Endothelial cell of umbilical vein (primary cell): ENCODE measurements at regions not wholly inside any gene's neighbourhood (a gene's known extent, or its start where the extent isn't known, plus 50 kb on each side); places are given as distances from the start of the nearest gene placed in this dataset.

Experiments used
- BruUV-seq: library from RNA; stranded (reverse); fragments of 400-500 nt; replicated peaks from 2 replicates; lab custom pipeline; 2021; lab: Mats Ljungman, UMichigan
- CTCF ChIA-PET: fragments of 300-600, 350-600 bp; sonication (Branson Sonifier 250); formaldehyde crosslinking; loops from one replicate; lab custom pipeline; 2021; ENCODE audit warnings: antibody characterized with exemption, inconsistent platforms; lab: Charles Lee
- POLR2A ChIA-PET: fragments of 300-600, 350-600 bp; sonication (Branson Sonifier 250); formaldehyde crosslinking; loops from one replicate; lab custom pipeline; 2021; ENCODE audit warnings: antibody characterized with exemption, inconsistent platforms; lab: Charles Lee
- DNase-seq: peaks from one replicate; pipeline ENCODE4 v3.0.0-alpha.2; 2011; ENCODE audit warnings: low read depth, low spot score
- FAIRE-seq: peaks from 2 replicates; lab custom pipeline; 2011; peaks lifted over from hg19 to GRCh38; lab: Jason Lieb, UNC
- H2AFZ ChIP-seq: 2 replicates; pipeline ENCODE4 v1.6.0; 2012; ENCODE audit warnings: low read depth, low read length, control low read depth, inconsistent platforms
- H3K27ac ChIP-seq: 2 replicates; pipeline ENCODE4 v1.5.1; 2011; ENCODE audit warnings: low read depth, mild to moderate bottlenecking, control low read depth, low read length, moderate library complexity; ENCODE audit not compliant: insufficient read depth
- H3K27me3 ChIP-seq, 2 experiments: 2 replicates each; pipeline versions ENCODE4 v1.6.0 to v1.6.1; 2011; ENCODE audit warnings: low read length in 2 of 2, mixed read lengths in 1 of 2; ENCODE audit not compliant: control insufficient read depth in 2 of 2, insufficient read depth in 2 of 2
- H3K36me3 ChIP-seq, 2 experiments: 2 replicates in 1 of 2; 3 replicates in 1 of 2; pipeline ENCODE4 v1.5.1; 2011; ENCODE audit warnings: low read length in 2 of 2, mild to moderate bottlenecking in 1 of 2, moderate library complexity in 1 of 2; ENCODE audit not compliant: control insufficient read depth in 2 of 2, insufficient read depth in 2 of 2; ENCODE audit errors: extremely low read depth in 1 of 2
- H3K4me1 ChIP-seq: 3 replicates; pipeline ENCODE4 v1.5.1; 2011; ENCODE audit warnings: mild to moderate bottlenecking, low read length; ENCODE audit not compliant: control insufficient read depth, insufficient read depth; ENCODE audit errors: extremely low read depth
- H3K4me2 ChIP-seq: 2 replicates; pipeline ENCODE4 v1.6.1; 2011; ENCODE audit warnings: low read length, control low read depth, mixed read lengths; ENCODE audit not compliant: insufficient read depth
- H3K4me3 ChIP-seq, 3 experiments: fragments of 200-600 bp in 1 of 3; sonication (generic), shearing (Covaris generic) in 1 of 3; replicated peaks in 1 of 3; 2 replicates each; pipeline ENCODE4 v1.5.1; 2011 to 2016; ENCODE audit warnings: control low read depth in 3 of 3, low read length in 3 of 3, mild to moderate bottlenecking in 2 of 3, inconsistent platforms in 1 of 3, low read depth in 1 of 3, moderate library complexity in 1 of 3; ENCODE audit not compliant: insufficient read depth in 1 of 3
- H3K79me2 ChIP-seq: 2 replicates; pipeline ENCODE4 v1.6.0; 2012; ENCODE audit warnings: low read length, inconsistent platforms; ENCODE audit not compliant: control insufficient read depth, insufficient read depth
- H3K9ac ChIP-seq: replicated peaks from 2 replicates; pipeline ENCODE3; 2011; ENCODE audit warnings: low read length, control low read depth; ENCODE audit not compliant: insufficient read depth; ENCODE audit errors: extremely low read depth
- H3K9me1 ChIP-seq: replicated peaks from 3 replicates; pipeline ENCODE4 v1.6.0; 2011; ENCODE audit warnings: mild to moderate bottlenecking, low read length; ENCODE audit not compliant: control insufficient read depth, insufficient read depth; ENCODE audit errors: extremely low read depth
- H3K9me3 ChIP-seq: replicated peaks from 2 replicates; pipeline ENCODE4 v1.5.1; 2012; ENCODE audit warnings: low read length, inconsistent platforms; ENCODE audit not compliant: control insufficient read depth, insufficient read depth
- H4K20me1 ChIP-seq: replicated peaks from 2 replicates; pipeline ENCODE3; 2011; ENCODE audit warnings: mild to moderate bottlenecking, low read length; ENCODE audit not compliant: control insufficient read depth, insufficient read depth; ENCODE audit errors: extremely low read depth
- EZH2 ChIP-seq: IDR thresholded peaks from 2 replicates; pipeline ENCODE4 v1.6.1; 2012; ENCODE audit warnings: borderline replicate concordance, low read depth, mild to moderate bottlenecking, moderate library complexity, low read length, inconsistent platforms; ENCODE audit not compliant: severe bottlenecking
- FOS ChIP-seq: IDR thresholded peaks from 2 replicates; pipeline ENCODE4 v1.6.1; 2011; ENCODE audit warnings: mild to moderate bottlenecking, low read length, moderate library complexity, borderline replicate concordance; ENCODE audit not compliant: insufficient read depth
- GATA2 ChIP-seq: IDR thresholded peaks from 2 replicates; pipeline ENCODE4 v1.7.0; 2011; ENCODE audit warnings: low read depth, mild to moderate bottlenecking, moderate library complexity, mixed read lengths, low read length; ENCODE audit not compliant: insufficient read length, insufficient read depth
- JUN ChIP-seq: IDR thresholded peaks from 2 replicates; pipeline ENCODE4 v1.6.1; 2011; ENCODE audit warnings: borderline replicate concordance, low read depth; ENCODE audit not compliant: insufficient read length, insufficient read depth
- MYC ChIP-seq: IDR thresholded peaks from one replicate; pipeline ENCODE4 v1.6.1; 2011; ENCODE audit warnings: mild to moderate bottlenecking, low read depth, low read length
- POLR2A ChIP-seq: IDR thresholded peaks from 2 replicates; pipeline ENCODE4 v1.6.1; 2012; ENCODE audit warnings: low read depth, mild to moderate bottlenecking, control low read depth, low read length
- POLR2AphosphoS5 ChIP-seq: IDR thresholded peaks from 2 replicates; pipeline ENCODE4 v1.6.1; 2012; ENCODE audit warnings: low read depth, mild to moderate bottlenecking, control low read depth, low read length, moderate library complexity; ENCODE audit not compliant: insufficient read depth
- dilution Hi-C: fragments of 300-500 bp; cut with MboI; formaldehyde crosslinking; loops from one replicate; pipeline ENCODE4 v1.15.0; 2019; ENCODE audit warnings: low sequenced_read_pairs; ENCODE audit not compliant: extremely low pct_ligation_motif_present
- intact Hi-C: fragments of 100-400 bp; cut with micrococcal nuclease; formaldehyde crosslinking; loops from one replicate; pipeline ENCODE4 v1.10.0; 2022
- TF ChIP-seq, protein P1 (sequence below): IDR thresholded peaks from 2 replicates; pipeline ENCODE4 v1.6.1; 2011; ENCODE audit not compliant: insufficient read depth, insufficient read length
- TF ChIP-seq, protein P2 (sequence below), 2 donors: IDR thresholded peaks; 1 replicate in 1 of 2; 2 replicates in 1 of 2; pipeline ENCODE4 v1.5.1; 2011; ENCODE audit warnings: low read length in 2 of 2, mild to moderate bottlenecking in 2 of 2, moderate library complexity in 2 of 2, control low read depth in 1 of 2, inconsistent platforms in 1 of 2, low read depth in 1 of 2; ENCODE audit not compliant: insufficient read depth in 1 of 2; ENCODE audit errors: extremely low read depth in 1 of 2

DNA sequence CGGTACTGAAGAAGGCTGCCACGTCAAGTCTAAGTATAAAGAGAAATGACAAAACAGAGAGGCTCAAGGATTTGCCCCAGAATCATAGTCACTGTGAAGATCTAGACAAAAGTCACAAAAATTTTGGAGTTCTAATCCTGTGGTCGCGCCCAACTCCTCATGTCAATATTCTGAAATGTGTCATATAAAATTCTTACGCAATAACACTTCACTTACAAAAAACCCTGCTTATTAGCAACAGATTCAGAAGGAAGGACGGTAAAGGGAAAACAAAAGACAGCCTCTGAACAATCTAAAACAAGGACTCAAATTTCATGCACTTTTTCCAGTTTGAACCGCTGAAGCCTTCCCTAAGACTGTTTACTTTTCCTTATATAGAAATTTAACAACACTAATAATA is 94.7 kb downstream of the TSPAN8 start:
- H3K9me3 ChIP-seq = no peaks in the 10 kb centered on the region
- intact Hi-C loops = no loop called here
- dilution Hi-C loops = no loop called here

More for the DNA sequence above, 94.7 kb downstream of the TSPAN8 start:
- Histone ChIP-seq H3K9me1 (no peaks in the 10 kb centered on the region), H2AFZ (no peak overlapping the region), H3K4me3 (no peak overlapping the region), H3K4me1 (no peaks in the 10 kb centered on the region), H3K36me3 (no peaks in the 10 kb centered on the region), H3K27ac (no peak overlapping the region), H3K27me3 (no peaks in the 10 kb centered on the region), H4K20me1 (no peaks in the 10 kb centered on the region), H3K4me2 (no peak overlapping the region), H3K9ac (no peak overlapping the region), H3K79me2 (no peaks in the 10 kb centered on the region)
- no TSS peak for BruUV-seq
- DNase-seq = no peak
- TF ChIP-seq, protein P1, sequence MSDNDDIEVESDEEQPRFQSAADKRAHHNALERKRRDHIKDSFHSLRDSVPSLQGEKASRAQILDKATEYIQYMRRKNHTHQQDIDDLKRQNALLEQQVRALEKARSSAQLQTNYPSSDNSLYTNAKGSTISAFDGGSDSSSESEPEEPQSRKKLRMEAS = no peak
- TF ChIP-seq GATA2 (no peak), POLR2A (no peak), POLR2AphosphoS5 (no peak), JUN (no peak), FOS (no peak), MYC (no peak), EZH2 (no peak)
- TF ChIP-seq, protein P2, sequence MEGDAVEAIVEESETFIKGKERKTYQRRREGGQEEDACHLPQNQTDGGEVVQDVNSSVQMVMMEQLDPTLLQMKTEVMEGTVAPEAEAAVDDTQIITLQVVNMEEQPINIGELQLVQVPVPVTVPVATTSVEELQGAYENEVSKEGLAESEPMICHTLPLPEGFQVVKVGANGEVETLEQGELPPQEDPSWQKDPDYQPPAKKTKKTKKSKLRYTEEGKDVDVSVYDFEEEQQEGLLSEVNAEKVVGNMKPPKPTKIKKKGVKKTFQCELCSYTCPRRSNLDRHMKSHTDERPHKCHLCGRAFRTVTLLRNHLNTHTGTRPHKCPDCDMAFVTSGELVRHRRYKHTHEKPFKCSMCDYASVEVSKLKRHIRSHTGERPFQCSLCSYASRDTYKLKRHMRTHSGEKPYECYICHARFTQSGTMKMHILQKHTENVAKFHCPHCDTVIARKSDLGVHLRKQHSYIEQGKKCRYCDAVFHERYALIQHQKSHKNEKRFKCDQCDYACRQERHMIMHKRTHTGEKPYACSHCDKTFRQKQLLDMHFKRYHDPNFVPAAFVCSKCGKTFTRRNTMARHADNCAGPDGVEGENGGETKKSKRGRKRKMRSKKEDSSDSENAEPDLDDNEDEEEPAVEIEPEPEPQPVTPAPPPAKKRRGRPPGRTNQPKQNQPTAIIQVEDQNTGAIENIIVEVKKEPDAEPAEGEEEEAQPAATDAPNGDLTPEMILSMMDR (IDR thresholded peaks at IDR 0.05; ENCODE audit: extremely low read depth in 1 of 2, insufficient read depth in 1 of 2, low read depth in 1 of 2, low read length in 2 of 2) = no peak
- FAIRE-seq = no peak
- CTCF ChIA-PET = no interaction called here
- POLR2A ChIA-PET = no interaction called here
